ENCODE measurements at regions not wholly inside any gene's neighbourhood (a gene's known extent, or its start where the extent isn't known, plus 50 kb on each side); places are given as distances from the start of the nearest gene placed in this dataset.

- DNase-seq (ENCODE audit: insufficient read length, low spot score, missing footprints): no peak
Observed at GRCh38 chr15:25611603-25612002, 172.8 kb upstream of the UBE3A start.

GRCh38 chr15:25609371-25609770, 170.5 kb upstream of the UBE3A start:
- no peak overlapping the region for H2AFZ ChIP-seq (ENCODE audit: low read length)
- no peaks in the 10 kb centered on the region for H4K20me1 ChIP-seq (ENCODE audit: insufficient read depth, low read length)
- H3K79me2 ChIP-seq (ENCODE audit: insufficient read depth, low read length): no peaks in the 10 kb centered on the region
- no peak overlapping the region for H3K4me2 ChIP-seq (ENCODE audit: insufficient read depth, low read length)
- TF ChIP-seq CTCF (IDR thresholded peaks at IDR 0.05; ENCODE audit: extremely low read depth, low read depth, low read length): no peak
- no peaks in the 10 kb centered on the region for H3K36me3 ChIP-seq (ENCODE audit: insufficient read depth, low read length)
- no peak overlapping the region for H3K27ac ChIP-seq (ENCODE audit: low read depth, low read length)
- no peaks in the 10 kb centered on the region for H3K9me3 ChIP-seq (ENCODE audit: low read depth, low read length)
- DNase-seq (ENCODE audit: insufficient read length, low spot score, missing footprints): no peak
- no peak overlapping the region for H3K4me3 ChIP-seq (ENCODE audit: insufficient read depth, low read length)
- no peaks in the 10 kb centered on the region for H3K27me3 ChIP-seq (ENCODE audit: insufficient read depth, low read length)
- no peaks in the 10 kb centered on the region for H3K4me1 ChIP-seq (ENCODE audit: insufficient read depth, low read length)

More at GRCh38 chr15:25611603-25612002, 172.8 kb upstream of the UBE3A start:
- Histone ChIP-seq H4K20me1 (ENCODE audit: insufficient read depth, low read length) (no peaks in the 10 kb centered on the region), H3K4me1 (ENCODE audit: insufficient read depth, low read length) (no peaks in the 10 kb centered on the region), H3K79me2 (ENCODE audit: insufficient read depth, low read length) (no peaks in the 10 kb centered on the region), H3K27ac (ENCODE audit: low read depth, low read length) (no peak overlapping the region), H3K4me2 (ENCODE audit: insufficient read depth, low read length) (no peak overlapping the region), H3K9me3 (ENCODE audit: low read depth, low read length) (no peaks in the 10 kb centered on the region), H2AFZ (ENCODE audit: low read length) (no peak overlapping the region), H3K27me3 (ENCODE audit: insufficient read depth, low read length) (no peaks in the 10 kb centered on the region), H3K36me3 (ENCODE audit: insufficient read depth, low read length) (no peaks in the 10 kb centered on the region), H3K4me3 (ENCODE audit: insufficient read depth, low read length) (no peak overlapping the region)
- no peak for TF ChIP-seq CTCF (IDR thresholded peaks at IDR 0.05; ENCODE audit: extremely low read depth, low read depth, low read length)

GRCh38 chr15:25608926-25609325, 170.1 kb upstream of the UBE3A start:
- no peaks in the 10 kb centered on the region for H3K9me3 ChIP-seq (ENCODE audit: low read depth, low read length)
- H3K4me3 ChIP-seq (ENCODE audit: insufficient read depth, low read length): no peak overlapping the region
- H3K27me3 ChIP-seq (ENCODE audit: insufficient read depth, low read length): no peaks in the 10 kb centered on the region
- H3K36me3 ChIP-seq (ENCODE audit: insufficient read depth, low read length): no peaks in the 10 kb centered on the region
- H2AFZ ChIP-seq (ENCODE audit: low read length): no peak overlapping the region
- H4K20me1 ChIP-seq (ENCODE audit: insufficient read depth, low read length): no peaks in the 10 kb centered on the region
- H3K79me2 ChIP-seq (ENCODE audit: insufficient read depth, low read length): no peaks in the 10 kb centered on the region
- no peak for DNase-seq (ENCODE audit: insufficient read length, low spot score, missing footprints)
- H3K4me1 ChIP-seq (ENCODE audit: insufficient read depth, low read length): no peaks in the 10 kb centered on the region
- no peak for TF ChIP-seq CTCF (IDR thresholded peaks at IDR 0.05; ENCODE audit: extremely low read depth, low read depth, low read length)
- H3K4me2 ChIP-seq (ENCODE audit: insufficient read depth, low read length): no peak overlapping the region
- no peak overlapping the region for H3K27ac ChIP-seq (ENCODE audit: low read depth, low read length)

GRCh38 chr15:25605151-25605550, 166.3 kb upstream of the UBE3A start:
- no peak for DNase-seq (ENCODE audit: insufficient read length, low spot score, missing footprints)
- Histone ChIP-seq H3K9me3 (ENCODE audit: low read depth, low read length) (no peaks in the 10 kb centered on the region), H3K27ac (ENCODE audit: low read depth, low read length) (no peak overlapping the region), H4K20me1 (ENCODE audit: insufficient read depth, low read length) (no peaks in the 10 kb centered on the region), H3K36me3 (ENCODE audit: insufficient read depth, low read length) (no peaks in the 10 kb centered on the region), H3K4me3 (ENCODE audit: insufficient read depth, low read length) (no peak overlapping the region), H3K4me1 (ENCODE audit: insufficient read depth, low read length) (no peaks in the 10 kb centered on the region), H3K4me2 (ENCODE audit: insufficient read depth, low read length) (no peak overlapping the region), H2AFZ (ENCODE audit: low read length) (no peak overlapping the region), H3K79me2 (ENCODE audit: insufficient read depth, low read length) (no peaks in the 10 kb centered on the region), H3K27me3 (ENCODE audit: insufficient read depth, low read length) (no peaks in the 10 kb centered on the region)
- no peak for TF ChIP-seq CTCF (IDR thresholded peaks at IDR 0.05; ENCODE audit: extremely low read depth, low read depth, low read length)

Measured in osteoblast (primary cell).